ENCODE measurements at regions not wholly inside any gene's neighbourhood (a gene's known extent, or its start where the extent isn't known, plus 50 kb on each side); places are given as distances from the start of the nearest gene placed in this dataset.
"Not testable (repeated sequence)": the region's sequence is repeated elsewhere in the genome, so short reads cannot be mapped to it uniquely, and the experiment has no call there.

DNA sequence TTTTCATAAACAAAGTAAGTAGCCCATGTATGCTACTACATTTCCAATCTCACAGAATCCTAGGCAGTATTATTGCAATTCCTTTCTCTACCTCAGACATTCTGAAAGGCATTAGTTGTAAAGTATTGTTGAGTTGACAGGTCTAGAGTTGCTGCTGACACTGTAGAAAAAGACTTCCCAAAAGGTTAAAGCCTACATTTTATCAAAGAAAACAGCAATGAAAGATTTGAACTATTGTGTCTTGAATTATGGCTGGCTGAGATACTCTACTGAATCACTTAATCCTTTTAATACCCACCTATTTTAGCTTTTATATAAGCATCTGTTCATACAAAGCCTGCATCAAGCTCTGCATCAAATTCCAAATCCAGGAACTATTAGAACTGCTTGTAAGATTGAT, 1082.0 kb downstream of the OLFM4 start:
- TF ChIP-seq, protein P1, sequence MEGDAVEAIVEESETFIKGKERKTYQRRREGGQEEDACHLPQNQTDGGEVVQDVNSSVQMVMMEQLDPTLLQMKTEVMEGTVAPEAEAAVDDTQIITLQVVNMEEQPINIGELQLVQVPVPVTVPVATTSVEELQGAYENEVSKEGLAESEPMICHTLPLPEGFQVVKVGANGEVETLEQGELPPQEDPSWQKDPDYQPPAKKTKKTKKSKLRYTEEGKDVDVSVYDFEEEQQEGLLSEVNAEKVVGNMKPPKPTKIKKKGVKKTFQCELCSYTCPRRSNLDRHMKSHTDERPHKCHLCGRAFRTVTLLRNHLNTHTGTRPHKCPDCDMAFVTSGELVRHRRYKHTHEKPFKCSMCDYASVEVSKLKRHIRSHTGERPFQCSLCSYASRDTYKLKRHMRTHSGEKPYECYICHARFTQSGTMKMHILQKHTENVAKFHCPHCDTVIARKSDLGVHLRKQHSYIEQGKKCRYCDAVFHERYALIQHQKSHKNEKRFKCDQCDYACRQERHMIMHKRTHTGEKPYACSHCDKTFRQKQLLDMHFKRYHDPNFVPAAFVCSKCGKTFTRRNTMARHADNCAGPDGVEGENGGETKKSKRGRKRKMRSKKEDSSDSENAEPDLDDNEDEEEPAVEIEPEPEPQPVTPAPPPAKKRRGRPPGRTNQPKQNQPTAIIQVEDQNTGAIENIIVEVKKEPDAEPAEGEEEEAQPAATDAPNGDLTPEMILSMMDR (IDR thresholded peaks at IDR 0.05; ENCODE audit: low read depth, low read length, missing control alignments), result no peak
- no peak for DNase-seq (ENCODE audit: low read depth)
- no peak overlapping the region for H3K4me3 ChIP-seq (ENCODE audit: low read depth, low read length)
- in situ Hi-C loops (cut with HindIII; ENCODE audit: low sequenced_read_pairs), result no loop called here

DNA sequence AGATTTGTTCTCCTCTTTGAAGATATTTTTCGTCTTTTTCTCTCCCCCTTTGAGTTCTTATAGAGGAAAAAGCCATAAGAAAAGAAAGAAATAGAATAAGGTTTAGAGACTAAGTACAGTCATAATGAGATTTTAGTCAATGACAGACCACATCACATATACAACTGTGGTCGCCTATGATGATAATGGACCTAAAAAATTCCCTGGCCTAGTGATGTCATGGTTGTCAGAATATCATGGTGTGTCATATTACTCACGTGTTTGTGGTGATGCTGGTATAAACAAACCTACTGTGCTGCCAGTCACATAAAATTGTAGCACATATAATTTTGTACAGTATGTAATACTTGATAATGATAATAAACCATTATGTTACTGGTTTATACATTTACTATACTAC, 1096.1 kb downstream of the OLFM4 start:
- H3K4me3 ChIP-seq (ENCODE audit: low read depth, low read length), result no peak overlapping the region
- TF ChIP-seq, protein P1 (IDR thresholded peaks at IDR 0.05; ENCODE audit: low read depth, low read length, missing control alignments), result no peak
- in situ Hi-C loops (cut with HindIII; ENCODE audit: low sequenced_read_pairs), result no loop called here
- DNase-seq (ENCODE audit: low read depth), result no peak

DNA sequence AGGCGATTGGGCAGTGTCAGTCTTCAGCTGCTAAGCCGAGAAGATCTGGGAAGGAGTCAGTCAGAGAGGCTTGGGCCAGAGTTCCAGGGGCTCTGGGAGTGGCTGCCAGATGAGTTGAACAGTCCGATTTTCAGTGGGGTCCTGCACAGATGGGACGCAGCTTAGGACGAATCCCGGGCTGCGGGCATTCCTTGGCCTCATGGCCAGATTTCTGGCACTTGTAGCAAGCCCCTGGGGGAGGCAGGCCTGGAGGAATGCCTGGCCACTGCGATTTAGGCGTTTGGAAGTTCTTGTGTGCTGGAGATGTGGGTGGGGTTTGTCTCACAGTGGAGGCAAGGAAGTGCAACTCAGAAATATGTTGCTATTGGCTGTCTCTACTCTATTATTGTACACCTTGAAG, 1102.3 kb downstream of the OLFM4 start:
- in situ Hi-C loops (cut with HindIII; ENCODE audit: low sequenced_read_pairs); DNase-seq (ENCODE audit: low read depth); H3K4me3 ChIP-seq (ENCODE audit: low read depth, low read length): not testable (repeated sequence)

DNA sequence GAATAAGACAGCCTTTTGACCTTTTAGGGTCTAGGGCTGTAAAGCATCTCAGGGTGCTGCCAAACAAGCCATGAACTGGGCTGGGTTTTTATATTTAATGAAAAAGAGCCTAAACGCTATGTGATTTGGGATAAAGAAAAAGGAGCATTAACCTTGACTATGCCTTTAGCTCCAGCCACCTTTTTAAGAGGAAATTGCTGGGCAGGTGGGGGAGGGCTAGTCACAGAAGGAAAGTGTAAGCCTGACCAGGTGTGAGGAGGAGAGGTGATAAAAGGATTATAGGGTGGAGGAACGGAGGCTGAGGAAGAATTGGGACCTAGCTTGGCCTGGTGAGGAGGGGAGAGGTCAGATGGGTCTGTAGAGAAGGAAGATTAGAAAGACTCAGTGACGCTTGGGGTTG, 1102.8 kb downstream of the OLFM4 start:
- H3K4me3 ChIP-seq (ENCODE audit: low read depth, low read length); DNase-seq (ENCODE audit: low read depth); in situ Hi-C loops (cut with HindIII; ENCODE audit: low sequenced_read_pairs): not testable (repeated sequence)

DNA sequence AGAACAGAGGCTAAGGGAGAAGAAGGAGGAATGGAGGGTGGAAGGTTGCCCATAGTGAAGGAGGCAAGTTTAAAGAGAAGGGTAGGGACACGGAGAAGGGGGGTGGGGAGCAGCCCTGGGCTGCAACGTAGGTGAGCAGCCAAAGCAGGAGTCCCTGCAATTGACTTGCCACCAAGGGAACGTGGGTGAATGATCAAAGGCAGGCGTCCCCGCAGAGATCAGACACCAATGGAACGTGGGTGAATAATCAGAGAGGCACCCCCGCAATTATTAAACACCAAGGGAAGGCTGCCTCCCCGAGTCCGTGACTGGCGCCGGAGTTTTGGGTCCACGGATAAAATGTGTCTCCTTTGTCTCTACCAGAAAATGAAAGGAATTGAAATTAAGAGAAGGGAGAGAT, 1103.5 kb downstream of the OLFM4 start:
- H3K4me3 ChIP-seq (ENCODE audit: low read depth, low read length); DNase-seq (ENCODE audit: low read depth); in situ Hi-C loops (cut with HindIII; ENCODE audit: low sequenced_read_pairs): not testable (repeated sequence)

DNA sequence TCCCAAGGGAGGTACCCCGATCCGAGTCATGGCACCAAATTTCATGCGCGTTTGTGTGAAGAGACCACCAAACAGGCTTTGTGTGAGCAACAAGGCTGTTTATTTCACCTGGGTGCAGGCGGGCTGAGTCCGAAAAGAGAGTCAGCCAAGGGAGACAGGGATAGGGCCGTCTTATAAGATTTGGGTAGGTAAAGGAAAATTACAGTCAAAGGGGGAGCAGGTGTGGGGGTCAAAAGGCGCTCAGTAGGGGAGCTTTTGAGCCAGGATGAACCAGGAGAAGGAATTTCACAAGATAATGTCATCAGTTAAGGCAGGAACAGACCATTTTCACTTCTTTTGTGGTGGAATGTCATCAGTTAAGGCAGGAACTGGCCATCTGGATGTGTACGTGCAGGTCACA, 1104.1 kb downstream of the OLFM4 start:
- in situ Hi-C loops (cut with HindIII; ENCODE audit: low sequenced_read_pairs); H3K4me3 ChIP-seq (ENCODE audit: low read depth, low read length); DNase-seq (ENCODE audit: low read depth): not testable (repeated sequence)

DNA sequence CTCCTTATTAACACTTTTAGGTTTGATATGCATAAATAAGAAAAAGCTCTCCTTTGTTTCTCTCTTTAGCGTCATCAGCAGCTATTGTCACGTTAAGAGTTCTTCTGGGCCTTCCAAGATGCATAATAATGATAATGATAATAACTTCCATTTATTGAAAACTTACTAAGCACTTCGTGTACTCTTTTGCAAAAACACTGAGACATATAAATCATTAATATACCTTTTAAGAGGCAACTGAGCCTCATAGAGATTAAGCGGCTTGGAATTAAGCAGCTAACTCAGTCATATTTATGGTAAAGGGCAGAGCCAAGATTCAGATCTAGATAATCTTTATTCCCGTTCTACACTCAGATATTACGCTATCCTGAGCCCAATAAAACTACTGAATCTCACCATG, 1105.1 kb downstream of the OLFM4 start:
- no peak overlapping the region for H3K4me3 ChIP-seq (ENCODE audit: low read depth, low read length)
- DNase-seq (ENCODE audit: low read depth), result no peak
- in situ Hi-C loops (cut with HindIII; ENCODE audit: low sequenced_read_pairs), result no loop called here
- TF ChIP-seq, protein P1 (IDR thresholded peaks at IDR 0.05; ENCODE audit: low read depth, low read length, missing control alignments), result no peak

DNA sequence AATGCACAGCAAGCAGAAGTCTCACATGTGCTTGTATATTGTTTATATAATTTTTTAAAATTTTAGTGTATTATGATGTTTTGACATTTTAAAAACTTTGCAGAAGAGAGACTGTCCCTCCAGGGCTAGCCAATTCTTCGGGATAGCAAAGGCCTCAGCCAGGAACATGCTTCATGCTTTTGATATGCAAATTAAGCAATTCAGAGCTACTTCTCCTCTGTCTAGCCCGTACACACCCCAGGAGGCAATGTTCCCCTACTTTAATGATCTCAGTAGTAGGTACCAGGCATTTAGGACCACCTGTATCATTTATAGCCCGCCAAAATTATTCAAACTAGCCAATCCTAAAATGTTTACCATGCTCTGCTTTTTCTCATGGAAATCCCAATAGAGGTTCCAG, 1116.2 kb downstream of the OLFM4 start:
- TF ChIP-seq, protein P1 (IDR thresholded peaks at IDR 0.05; ENCODE audit: low read depth, low read length, missing control alignments), result no peak
- in situ Hi-C loops (cut with HindIII; ENCODE audit: low sequenced_read_pairs), result no loop called here
- H3K4me3 ChIP-seq (ENCODE audit: low read depth, low read length), result no peak overlapping the region
- no peak for DNase-seq (ENCODE audit: low read depth)

DNA sequence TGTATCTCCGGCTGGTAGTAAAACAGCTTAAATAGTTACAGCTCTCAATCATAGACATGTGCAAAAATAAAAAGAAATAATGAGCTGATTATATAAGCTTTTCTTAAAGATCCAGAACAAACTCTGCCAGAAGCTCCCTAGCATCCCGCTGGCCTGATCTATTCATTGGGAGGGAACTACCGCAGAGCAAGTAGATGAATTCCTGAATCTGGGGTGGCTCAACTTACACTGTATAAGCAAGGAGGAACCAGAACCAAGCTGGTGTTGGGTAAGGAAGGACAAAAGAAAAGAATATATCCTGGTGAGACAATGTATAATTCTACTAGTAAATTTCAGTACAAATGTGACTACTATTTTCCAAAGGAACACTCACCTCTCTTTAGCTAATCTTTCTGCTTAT, 1122.2 kb downstream of the OLFM4 start:
- TF ChIP-seq, protein P1 (IDR thresholded peaks at IDR 0.05; ENCODE audit: low read depth, low read length, missing control alignments), result no peak
- DNase-seq (ENCODE audit: low read depth), result no peak
- in situ Hi-C loops (cut with HindIII; ENCODE audit: low sequenced_read_pairs), result no loop called here
- H3K4me3 ChIP-seq (ENCODE audit: low read depth, low read length), result no peak overlapping the region
